Stimulated activated CD4-positive, alpha-beta T cell treated with anti-CD3 and anti-CD28 coated beads, Interleukin-2, amount 100 ng/mL, for 48 hours (primary cell): ENCODE measurements at regions not wholly inside any gene's neighbourhood (a gene's known extent, or its start where the extent isn't known, plus 50 kb on each side); places are given as distances from the start of the nearest gene placed in this dataset.
"Not testable (repeated sequence)": the region's sequence is repeated elsewhere in the genome, so short reads cannot be mapped to it uniquely, and the experiment has no call there.

ENCODE experiments used
- DNase-seq, 2 donors: peaks; one replicate each; pipeline ENCODE4 v3.0.0-alpha.2; 2020

DNA sequence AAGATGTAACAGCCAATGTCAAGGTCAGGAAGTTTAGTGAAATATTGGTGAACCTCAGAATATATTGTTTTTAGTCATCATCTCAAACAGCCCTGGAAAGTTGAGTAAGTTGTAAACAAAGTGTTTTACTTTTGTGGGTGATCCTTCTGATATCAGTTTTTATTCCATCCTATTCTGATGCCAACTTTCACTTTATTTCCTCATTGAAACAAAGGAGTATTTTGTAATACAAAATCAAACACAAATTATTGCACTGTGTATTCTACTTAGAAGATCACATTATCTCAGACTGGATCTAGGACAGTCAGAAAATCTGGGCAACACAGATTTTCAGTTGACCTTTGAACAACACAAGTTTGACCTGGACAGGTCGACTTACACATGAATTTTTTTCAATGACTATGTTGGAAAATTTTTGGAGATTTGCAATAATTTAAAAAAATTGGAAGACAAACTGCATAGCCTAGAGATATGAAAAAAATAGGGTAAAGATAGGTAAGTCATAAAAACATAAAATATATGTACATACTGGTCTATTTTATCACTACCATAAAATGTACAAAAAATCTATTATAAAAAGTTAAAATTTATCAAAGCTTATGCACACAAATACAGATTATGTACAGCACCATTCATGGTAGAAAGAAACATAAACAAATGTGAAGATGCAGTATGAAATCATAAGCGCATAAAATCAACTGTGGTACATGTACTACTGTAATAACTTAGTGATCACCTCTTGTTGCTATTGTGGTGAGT lies 709.1 kb upstream of the FAM241A start:
- DNase-seq, result no peak

DNA sequence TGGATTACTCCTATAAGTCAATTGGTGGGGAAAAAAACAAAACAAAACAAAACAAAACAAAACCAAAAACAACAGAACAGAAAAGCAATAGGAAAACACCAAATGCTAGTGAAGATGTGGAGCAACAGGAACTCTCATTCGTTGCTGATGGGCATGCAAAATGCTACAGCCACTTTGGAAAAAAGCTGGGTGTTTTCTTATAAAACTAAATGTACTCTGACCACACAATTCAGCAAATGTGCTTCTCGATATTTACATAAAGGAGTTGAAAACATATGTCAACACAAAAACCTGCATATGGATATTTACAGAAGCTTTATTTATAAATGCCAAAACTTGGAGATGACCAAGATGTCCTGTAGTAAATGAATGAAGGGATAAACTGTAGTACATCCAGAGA lies 703.6 kb upstream of the FAM241A start:
- DNase-seq, result no peak

DNA sequence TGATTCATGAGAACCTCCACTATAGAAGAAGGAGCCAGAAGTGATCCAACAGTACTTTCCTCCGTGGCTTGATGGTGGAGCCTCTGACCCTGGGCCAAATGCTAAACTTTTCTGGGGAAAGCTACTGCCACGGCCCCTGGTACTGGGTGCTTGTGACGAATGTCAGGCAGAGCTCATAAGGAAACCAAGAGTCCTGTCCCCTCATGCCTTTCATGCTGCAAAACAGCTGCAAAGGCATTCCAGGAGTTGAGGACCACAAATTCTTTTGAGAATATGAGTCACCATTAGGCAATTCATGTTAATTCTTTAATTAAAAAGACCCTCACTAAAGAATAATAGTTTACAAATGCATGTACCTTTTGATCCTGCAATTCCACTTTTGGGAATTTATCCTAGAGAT lies 700.4 kb upstream of the FAM241A start:
- DNase-seq, result not testable (repeated sequence)

- no peak for DNase-seq
Measured at GRCh38 chr4:111449657-111450056, 695.6 kb upstream of the FAM241A start.

GRCh38 chr4:111450867-111451266 lies 694.4 kb upstream of the FAM241A start:
- DNase-seq, result no peak

DNA sequence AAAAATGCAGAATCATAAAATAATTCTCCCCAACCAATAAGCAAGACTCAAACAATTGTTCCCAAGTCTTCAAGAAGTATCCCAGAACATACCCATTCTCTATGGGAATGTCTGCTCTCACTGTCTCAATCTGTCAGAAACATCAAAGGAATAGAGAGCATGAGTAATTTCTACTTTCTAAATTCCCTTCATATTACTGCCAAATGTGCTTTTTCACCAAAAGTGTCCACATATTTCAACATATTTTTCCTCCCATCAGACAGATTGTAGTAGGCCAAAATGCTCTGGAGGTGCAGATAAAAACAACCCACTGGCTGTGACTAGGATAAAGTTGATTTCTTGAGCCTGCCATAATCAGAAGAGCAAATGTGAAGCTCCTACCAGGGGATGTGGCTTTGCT lies 692.0 kb upstream of the FAM241A start:
- DNase-seq, result no peak

DNA sequence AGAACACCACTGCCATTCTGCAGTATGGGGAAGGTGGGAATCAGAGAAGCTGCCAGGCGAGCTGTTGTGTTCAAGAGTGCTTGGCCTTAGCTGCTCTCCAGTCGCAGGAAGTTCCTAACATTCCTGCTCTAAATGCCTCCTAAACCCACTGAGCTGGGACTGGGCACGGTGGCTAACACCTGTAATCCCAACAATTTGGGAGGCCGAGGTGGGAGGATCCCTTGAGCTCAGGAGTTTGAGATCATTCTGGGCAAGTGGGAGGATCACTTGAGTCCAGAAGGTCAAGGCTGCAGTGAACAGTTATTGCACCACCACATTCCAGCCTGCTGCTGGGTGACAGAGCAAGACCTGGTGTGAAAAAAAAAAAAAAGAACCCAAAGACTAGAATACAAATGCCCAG lies 690.3 kb upstream of the FAM241A start:
- DNase-seq, result no peak

GRCh38 chr4:111464251-111465045 lies 680.8 kb upstream of the FAM241A start:
- DNase-seq, result no peak

DNA sequence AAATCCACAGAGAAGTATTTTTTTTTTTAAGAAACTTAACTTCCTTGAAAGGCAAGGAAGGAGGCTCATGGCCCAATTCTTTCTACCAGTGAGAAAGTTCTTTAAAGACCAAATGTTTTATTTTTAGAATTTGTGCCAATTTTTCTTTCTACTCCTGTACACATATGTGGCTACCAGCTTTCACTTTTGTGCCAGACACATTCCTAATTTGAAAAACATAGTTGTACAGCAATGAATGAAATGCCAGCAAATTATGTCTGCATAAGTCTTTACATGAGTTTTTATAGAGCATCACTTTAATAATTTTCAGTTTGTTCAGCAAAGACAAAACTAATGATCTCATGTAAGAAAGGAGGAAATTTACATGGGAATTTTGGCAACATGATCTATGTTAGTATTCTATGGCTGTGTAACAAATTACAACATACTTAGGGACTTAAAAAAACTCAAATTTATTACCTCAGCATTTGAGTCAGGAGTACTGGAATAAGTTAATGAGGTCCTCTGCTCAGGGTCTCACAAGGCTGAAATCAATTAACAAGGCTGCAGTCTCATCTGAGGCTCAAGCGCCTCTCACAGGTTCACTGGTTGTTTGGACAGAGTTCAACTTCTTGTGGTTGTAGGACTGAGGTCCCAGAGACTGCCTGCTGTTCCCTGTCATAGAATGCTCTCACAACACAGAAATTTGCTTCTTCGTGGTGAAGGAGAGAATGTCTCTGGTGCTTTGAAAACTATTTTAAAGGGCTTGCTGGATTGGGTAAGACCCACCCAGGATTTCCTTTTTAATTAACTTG lies 678.2 kb upstream of the FAM241A start:
- no peak for DNase-seq

GRCh38 chr4:111475001-111475400 lies 670.3 kb upstream of the FAM241A start:
- DNase-seq, result no peak

DNA sequence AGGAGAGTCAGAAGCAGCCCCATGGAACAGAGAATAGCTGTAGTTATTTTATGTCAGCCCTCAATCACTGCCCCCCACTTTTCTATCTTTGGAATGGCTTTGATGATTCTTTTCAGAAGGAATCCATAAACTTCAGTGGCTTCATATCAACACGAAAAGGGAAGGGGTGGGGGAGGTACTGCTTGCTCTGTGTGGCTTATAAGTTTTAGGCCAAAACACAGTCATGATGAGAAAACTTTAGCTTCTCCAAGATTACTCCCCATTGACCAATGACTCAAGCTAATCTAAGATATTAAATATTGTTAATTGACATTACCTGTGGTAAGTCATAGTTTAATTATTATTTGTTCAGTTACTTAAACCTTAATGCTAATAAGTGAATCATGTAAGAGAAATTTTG lies 669.6 kb upstream of the FAM241A start:
- DNase-seq, result no peak

DNA sequence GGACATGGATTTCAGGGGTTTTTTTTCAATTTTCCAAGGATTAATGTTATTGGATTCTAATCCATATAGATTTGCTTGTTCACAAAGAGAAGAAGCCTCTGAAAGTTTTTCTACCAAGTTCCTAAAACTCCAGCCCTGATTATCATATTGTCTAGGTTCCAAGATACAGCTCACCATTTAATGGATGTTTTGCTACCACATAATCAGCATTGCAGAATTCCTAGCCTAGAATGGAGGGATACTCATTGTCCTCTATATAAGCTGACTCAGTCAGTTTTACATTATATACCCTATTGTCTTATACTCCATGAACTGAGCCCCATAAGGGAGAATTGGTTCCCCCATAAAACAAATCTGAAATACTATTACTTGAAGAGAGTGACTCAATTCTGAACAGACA lies 664.7 kb upstream of the FAM241A start:
- DNase-seq, result no peak

- DNase-seq, result no peak
Measured at GRCh38 chr4:111483375-111484169, 661.7 kb upstream of the FAM241A start.

GRCh38 chr4:111492496-111492895 lies 652.8 kb upstream of the FAM241A start:
- DNase-seq, result no peak

GRCh38 chr4:111494471-111494870 lies 650.8 kb upstream of the FAM241A start:
- no peak for DNase-seq

GRCh38 chr4:111494971-111495370 lies 650.3 kb upstream of the FAM241A start:
- no peak for DNase-seq

- DNase-seq, result no peak
Measured at GRCh38 chr4:111499291-111499690, 646.0 kb upstream of the FAM241A start.

DNA sequence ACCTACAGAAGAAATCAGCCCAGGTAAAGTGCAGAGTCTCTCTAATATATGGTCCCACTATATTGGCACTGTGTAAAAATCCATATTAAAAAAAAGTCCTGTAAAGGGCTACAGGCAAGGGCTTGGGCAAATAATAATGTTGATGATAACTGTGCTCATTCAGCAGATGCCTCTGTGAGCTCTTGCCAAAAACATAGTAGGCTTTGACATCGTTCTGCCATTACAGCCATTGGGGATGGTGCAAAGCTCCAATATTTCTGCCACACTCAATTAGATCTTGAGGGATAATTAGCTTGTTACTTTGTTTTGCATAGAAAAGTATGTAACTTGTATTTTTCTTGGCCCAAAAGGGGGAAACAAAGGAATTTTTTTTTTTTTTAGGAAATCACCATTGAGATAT lies 645.5 kb upstream of the FAM241A start:
- no peak for DNase-seq

DNA sequence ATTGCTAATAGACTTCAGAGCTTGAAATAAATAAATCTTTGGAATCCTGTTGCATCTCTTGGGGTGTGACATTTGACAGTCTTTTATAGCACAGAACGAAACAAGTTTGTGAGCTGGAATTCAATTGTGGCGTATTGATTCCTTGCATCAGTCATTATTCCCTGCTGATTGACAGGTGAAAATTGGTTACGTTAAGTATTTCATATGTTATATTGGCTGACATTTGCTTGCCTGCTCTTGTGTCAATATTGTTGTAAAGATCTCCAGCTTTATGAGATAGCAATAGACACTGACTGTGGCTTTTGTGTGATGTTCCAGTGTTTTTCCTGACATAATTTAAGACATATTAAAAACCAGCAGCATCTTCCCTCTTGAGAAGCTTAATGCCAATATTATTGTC lies 644.4 kb upstream of the FAM241A start:
- no peak for DNase-seq

DNA sequence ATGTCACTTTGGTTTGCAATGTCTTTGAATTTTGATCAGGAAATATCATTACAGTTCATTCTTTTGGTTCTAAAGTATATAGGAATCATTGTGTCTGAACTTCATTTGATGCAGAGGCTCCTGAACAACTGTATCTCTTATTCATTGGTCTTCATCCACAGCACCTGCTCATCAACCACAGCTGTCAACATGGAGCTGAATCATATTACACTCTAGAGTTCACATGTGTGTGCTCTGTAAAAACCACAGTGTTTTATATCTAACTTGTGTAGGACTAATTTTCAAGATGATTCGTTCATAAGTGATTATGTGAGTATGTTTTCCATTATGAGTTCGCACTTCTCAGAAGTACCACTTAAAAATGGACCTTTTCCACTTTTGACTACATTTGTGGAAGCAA lies 643.3 kb upstream of the FAM241A start:
- no peak for DNase-seq

- DNase-seq, result no peak
Measured at GRCh38 chr4:111502626-111503025, 642.6 kb upstream of the FAM241A start.

DNA sequence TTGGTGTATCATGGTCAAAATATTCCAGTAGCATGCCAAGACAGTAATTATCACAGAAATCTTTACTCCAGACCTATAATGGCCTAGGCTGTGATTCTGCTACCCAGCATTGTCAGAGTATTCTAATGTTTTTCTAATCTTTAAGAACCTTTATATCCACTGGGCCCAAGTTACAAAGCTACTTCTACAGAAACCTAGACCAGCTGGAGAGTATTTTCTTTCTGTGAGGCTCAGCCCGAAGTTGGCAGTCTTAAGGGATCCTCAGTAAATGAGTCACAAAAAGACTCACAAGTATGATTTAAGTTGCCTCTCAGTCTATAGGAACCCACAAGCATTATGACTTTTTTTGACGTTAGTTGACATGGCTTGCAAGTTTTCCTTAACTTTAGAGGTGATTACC lies 638.5 kb upstream of the FAM241A start:
- no peak for DNase-seq

DNA sequence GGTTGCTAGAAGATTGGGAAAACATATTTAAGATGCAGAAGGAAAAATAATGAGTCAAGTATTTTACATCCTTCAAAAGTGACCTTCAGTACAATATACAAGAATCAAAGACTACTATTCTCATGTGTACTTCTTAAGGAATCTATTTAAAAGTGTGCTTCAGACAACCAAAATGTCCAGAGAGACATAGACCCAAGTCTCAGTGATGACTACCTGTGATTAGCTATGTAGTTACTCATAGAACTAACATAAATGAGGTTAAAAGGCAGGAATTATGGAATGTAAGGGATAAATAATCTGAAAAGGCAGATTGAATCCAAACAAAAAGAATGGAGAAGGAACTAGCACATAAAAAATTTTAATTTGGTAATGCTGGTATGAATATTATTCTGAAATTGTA lies 634.7 kb upstream of the FAM241A start:
- no peak for DNase-seq
